GM19372 (cell line): ENCODE measurements at regions not wholly inside any gene's neighbourhood (a gene's known extent, or its start where the extent isn't known, plus 50 kb on each side); places are given as distances from the start of the nearest gene placed in this dataset.
"Not testable (repeated sequence)": the region's sequence is repeated elsewhere in the genome, so short reads cannot be mapped to it uniquely, and the experiment has no call there.

Source experiments
- ATAC-seq: cut with Tn5 transposase; IDR thresholded peaks from one replicate; pipeline ENCODE4 v1.9.1; 2021; ENCODE audit warnings: mild to moderate bottlenecking, low read depth, moderate library complexity; ENCODE audit not compliant: unreplicated experiment

- ATAC-seq = no peak
Measured at GRCh38 chr12:131511803-131512561, 198.9 kb upstream of the SFSWAP start.

- ATAC-seq = no peak
Measured at GRCh38 chr12:131513606-131514005, 197.3 kb upstream of the SFSWAP start.

GRCh38 chr12:131520553-131520952 lies 190.3 kb upstream of the SFSWAP start:
- ATAC-seq = not testable (repeated sequence)

GRCh38 chr12:131521326-131521725 lies 189.6 kb upstream of the SFSWAP start:
- no peak for ATAC-seq

GRCh38 chr12:131525795-131526508 lies 184.9 kb upstream of the SFSWAP start:
- no peak for ATAC-seq

GRCh38 chr12:131527092-131527491 lies 183.8 kb upstream of the SFSWAP start:
- no peak for ATAC-seq

- no peak for ATAC-seq
Measured at GRCh38 chr12:131527736-131528135, 183.2 kb upstream of the SFSWAP start.

- ATAC-seq = no peak
Measured at GRCh38 chr12:131528144-131528543, 182.7 kb upstream of the SFSWAP start.

- no peak for ATAC-seq
Measured at GRCh38 chr12:131528667-131529066, 182.2 kb upstream of the SFSWAP start.

GRCh38 chr12:131529196-131530040 lies 181.5 kb upstream of the SFSWAP start:
- ATAC-seq = no peak

GRCh38 chr12:131530041-131530332 lies 180.9 kb upstream of the SFSWAP start:
- no peak for ATAC-seq

- ATAC-seq = no peak
Measured at GRCh38 chr12:131530422-131530821, 180.5 kb upstream of the SFSWAP start.

- ATAC-seq = no peak
Measured at GRCh38 chr12:131533139-131533538, 177.8 kb upstream of the SFSWAP start.

- ATAC-seq = no peak
Measured at GRCh38 chr12:131535779-131536178, 175.1 kb upstream of the SFSWAP start.

GRCh38 chr12:131536337-131536736 lies 174.6 kb upstream of the SFSWAP start:
- no peak for ATAC-seq

GRCh38 chr12:131536766-131537165 lies 174.1 kb upstream of the SFSWAP start:
- no peak for ATAC-seq

- no peak for ATAC-seq
Measured at GRCh38 chr12:131537267-131537958, 173.5 kb upstream of the SFSWAP start.

- ATAC-seq = no peak
Measured at GRCh38 chr12:131539381-131539780, 171.5 kb upstream of the SFSWAP start.

- no peak for ATAC-seq
Measured at GRCh38 chr12:131540138-131540623, 170.7 kb upstream of the SFSWAP start.

- ATAC-seq = not testable (repeated sequence)
Measured at GRCh38 chr12:131541512-131541911, 169.4 kb upstream of the SFSWAP start.

GRCh38 chr12:131542351-131542750 lies 168.5 kb upstream of the SFSWAP start:
- ATAC-seq = no peak
